GM12891 (cell line): ENCODE measurements at regions not wholly inside any gene's neighbourhood (a gene's known extent, or its start where the extent isn't known, plus 50 kb on each side); places are given as distances from the start of the nearest gene placed in this dataset.

Experiments used
- DNase-seq: peaks from one replicate; pipeline ENCODE4 v3.0.0; 2011; ENCODE audit warnings: low spot score; ENCODE audit not compliant: insufficient read length
- FAIRE-seq: peaks from 2 replicates; lab custom pipeline; 2011; peaks lifted over from hg19 to GRCh38; lab: Jason Lieb, UNC
- PAX5 ChIP-seq: IDR thresholded peaks from 2 replicates; pipeline ENCODE4 v1.6.1; 2011; ENCODE audit warnings: low read length, moderate library complexity, mild to moderate bottlenecking; ENCODE audit not compliant: insufficient read depth, severe bottlenecking
- POLR2A ChIP-seq: IDR thresholded peaks from 2 replicates; pipeline ENCODE4 v1.6.1; 2011; ENCODE audit warnings: low read depth, low read length, control low read depth
- POLR2AphosphoS5 ChIP-seq: IDR thresholded peaks from 2 replicates; pipeline ENCODE4 v1.6.1; 2011; ENCODE audit warnings: low read depth, low read length, control low read depth
- POU2F2 ChIP-seq: IDR thresholded peaks from 2 replicates; pipeline ENCODE4 v1.6.1; 2011; ENCODE audit warnings: low read depth, mild to moderate bottlenecking, control low read depth, low read length, moderate library complexity
- SPI1 ChIP-seq: IDR thresholded peaks from 2 replicates; pipeline ENCODE4 v1.6.1; 2011; ENCODE audit warnings: low read depth, low read length, control low read depth
- TAF1 ChIP-seq: IDR thresholded peaks from 2 replicates; pipeline ENCODE4 v1.6.1; 2011; ENCODE audit warnings: low read depth, low read length, control low read depth

DNA sequence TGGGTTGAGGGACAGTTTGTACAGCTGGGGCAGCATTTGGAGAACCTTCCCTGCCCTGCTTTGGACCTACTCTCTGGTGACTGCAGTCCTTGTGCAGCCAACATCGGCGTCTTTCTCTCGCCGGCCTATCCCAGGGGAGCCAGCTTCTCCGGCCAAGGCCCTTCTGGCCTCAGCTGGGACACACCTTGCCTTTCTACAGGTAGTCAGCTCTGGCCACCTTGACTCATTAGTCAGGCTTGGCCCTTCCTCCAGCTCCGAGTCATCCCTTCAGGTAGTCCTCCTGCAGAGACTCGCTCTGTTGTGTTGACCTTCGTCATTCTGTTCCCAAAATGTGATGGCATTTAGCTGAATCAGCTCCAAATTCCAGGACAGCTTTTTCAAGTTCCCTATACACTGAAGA is 145.0 kb upstream of the CHST15 start:
- DNase-seq, result no peak
- TF ChIP-seq TAF1 (no peak), POLR2A (no peak), POLR2AphosphoS5 (no peak)
- no peak for FAIRE-seq

GRCh38 chr10:124237282-124237961 is 144.0 kb upstream of the CHST15 start:
- DNase-seq (no peak), FAIRE-seq (no peak)
- TF ChIP-seq POU2F2 (no peak), POLR2AphosphoS5 (no peak), PAX5 (no peak), SPI1 (no peak), POLR2A (no peak), TAF1 (no peak)

- TF ChIP-seq SPI1, result no peak
- TF ChIP-seq POLR2A, result no peak
- no peak for TF ChIP-seq POLR2AphosphoS5
- TF ChIP-seq POU2F2, result no peak
- TF ChIP-seq PAX5, result no peak
- DNase-seq (no peak), FAIRE-seq (no peak)
These were observed 143.4 kb upstream of the CHST15 start for GRCh38 chr10:124236816-124237215.

GRCh38 chr10:124236136-124236535 is 142.7 kb upstream of the CHST15 start:
- no peak for FAIRE-seq
- TF ChIP-seq POLR2AphosphoS5, result no peak
- TF ChIP-seq PAX5, result no peak

GRCh38 chr10:124235232-124235631 is 141.8 kb upstream of the CHST15 start:
- DNase-seq (no peak), FAIRE-seq (no peak)
- TF ChIP-seq PAX5 (no peak), POLR2AphosphoS5 (no peak), TAF1 (no peak), SPI1 (no peak), POU2F2 (no peak), POLR2A (no peak)

More at GRCh38 chr10:124236136-124236535, 142.7 kb upstream of the CHST15 start:
- no peak for DNase-seq

- DNase-seq, result no peak
These were observed 140.2 kb upstream of the CHST15 start for GRCh38 chr10:124233546-124234138.

DNA sequence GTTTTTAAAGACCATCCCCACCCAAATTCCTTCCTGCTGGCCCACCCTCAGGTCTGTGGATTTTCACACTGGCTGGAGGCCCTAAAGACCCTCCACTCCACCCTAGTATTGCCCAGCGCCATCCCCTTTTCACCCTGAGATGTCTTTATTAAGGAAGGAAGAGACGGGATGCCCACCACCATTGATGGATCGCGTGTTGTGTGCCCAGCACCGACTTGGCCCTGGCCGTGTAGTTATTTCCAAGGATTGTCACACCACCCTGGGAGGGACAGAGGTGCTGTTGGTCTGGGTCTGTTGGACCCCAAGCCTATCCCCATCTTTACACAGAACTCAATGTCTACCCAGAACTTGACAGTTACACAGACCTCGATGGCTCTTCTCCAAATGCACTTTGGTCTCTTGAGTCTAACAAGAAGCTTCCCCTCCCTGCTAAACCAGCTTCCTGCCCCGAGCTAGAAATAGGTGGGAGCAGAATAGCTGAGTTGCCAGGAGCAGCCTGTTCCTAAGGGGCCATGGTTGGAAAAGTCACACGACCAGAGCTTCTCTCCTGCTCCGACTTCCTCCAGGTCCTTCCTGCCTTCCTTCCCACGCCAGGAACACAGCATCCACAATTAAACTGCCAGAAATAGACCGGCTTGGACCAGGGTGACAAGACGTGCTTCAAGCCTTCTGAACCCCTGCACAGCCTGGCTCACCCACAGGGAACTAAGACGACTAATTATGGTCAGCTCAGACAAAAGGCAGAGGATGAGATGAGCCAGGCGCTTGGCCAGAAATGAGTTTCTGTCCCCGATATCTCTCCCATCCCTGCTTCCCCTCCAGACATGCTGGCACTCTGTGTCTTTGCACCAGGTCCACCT is 139.5 kb upstream of the CHST15 start:
- DNase-seq (no peak), FAIRE-seq (no peak)
- TF ChIP-seq SPI1 (no peak), POLR2A (no peak), POU2F2 (no peak), POLR2AphosphoS5 (no peak), TAF1 (no peak), PAX5 (no peak)

More at GRCh38 chr10:124233546-124234138, 140.2 kb upstream of the CHST15 start:
- FAIRE-seq, result no peak
- no peak for TF ChIP-seq SPI1
- TF ChIP-seq TAF1, result no peak
- no peak for TF ChIP-seq PAX5
- TF ChIP-seq POLR2A, result no peak
- TF ChIP-seq POLR2AphosphoS5, result no peak
- TF ChIP-seq POU2F2, result no peak

DNA sequence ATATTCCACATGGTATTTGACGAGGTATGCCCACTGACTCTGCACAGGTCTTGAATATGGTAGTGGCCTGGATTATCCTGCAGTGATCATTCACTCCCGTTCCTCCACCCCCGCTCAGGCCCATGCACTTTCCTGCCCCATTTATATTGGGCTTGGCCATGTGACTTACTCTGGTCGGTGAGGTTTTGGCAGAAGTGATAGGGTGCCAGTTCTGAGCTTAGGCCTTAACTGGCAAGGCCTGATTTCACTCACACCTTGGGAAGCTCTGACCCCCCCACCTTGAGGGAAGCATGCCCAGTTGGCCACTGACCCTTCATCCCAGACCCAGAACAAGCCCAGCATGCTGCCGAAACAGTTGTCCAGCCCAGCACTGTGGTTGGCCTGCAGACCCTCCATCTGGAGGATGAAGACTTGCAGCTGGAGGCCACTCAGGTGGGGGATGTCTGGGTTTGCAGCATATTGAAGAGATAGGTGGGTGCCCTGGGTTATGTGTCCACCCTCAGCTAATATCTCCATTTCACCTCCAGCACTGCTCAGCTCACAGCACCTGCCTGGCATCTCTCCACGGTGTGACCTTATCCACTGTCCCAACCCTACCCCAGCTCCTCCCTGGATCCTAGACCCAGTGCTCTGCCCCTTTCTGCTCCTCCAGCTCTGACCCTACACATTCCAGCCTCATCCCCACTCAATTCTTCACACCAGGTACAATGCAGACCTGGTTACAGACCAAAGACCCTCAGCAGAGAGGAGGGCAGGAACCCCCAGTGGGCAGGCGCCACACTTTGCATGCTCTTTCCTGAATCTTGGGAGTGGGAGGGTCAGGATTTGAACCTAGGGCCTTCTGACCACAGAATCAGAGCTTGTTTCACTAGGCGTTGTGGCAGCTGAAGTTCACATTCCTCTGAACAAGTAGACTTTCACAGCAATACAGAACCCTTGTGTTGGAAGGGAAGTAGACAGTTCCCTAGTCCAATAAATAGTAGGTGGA is 138.1 kb upstream of the CHST15 start:
- no peak for DNase-seq
- no peak for FAIRE-seq

DNA sequence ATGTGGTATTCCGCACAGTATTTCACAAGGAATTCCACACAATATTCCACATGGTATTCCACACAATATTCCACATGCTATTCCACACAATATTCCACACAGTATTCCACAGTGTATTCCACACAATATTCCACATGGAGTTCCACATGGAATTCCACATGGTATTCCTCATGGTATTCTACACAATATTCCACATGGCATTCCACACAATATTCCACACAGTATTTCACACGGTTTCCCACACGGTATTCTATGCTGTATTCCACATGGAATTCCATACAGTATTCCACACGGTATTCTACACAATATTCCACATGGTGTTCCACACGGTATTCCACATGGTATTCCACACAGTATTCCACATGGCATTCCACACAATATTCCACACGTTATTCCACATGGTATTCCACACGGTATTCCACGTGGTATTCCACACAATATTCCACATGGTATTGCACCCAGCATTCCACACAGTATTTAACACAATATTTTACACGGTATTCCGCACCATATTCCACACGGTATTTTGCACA is 137.3 kb upstream of the CHST15 start:
- peak; percentile 87 for FAIRE-seq
- TF ChIP-seq POLR2AphosphoS5 (no peak), POU2F2 (no peak), TAF1 (no peak), PAX5 (no peak), SPI1 (no peak), POLR2A (no peak)

More for the DNA sequence above, 138.1 kb upstream of the CHST15 start:
- no peak for TF ChIP-seq TAF1
- no peak for TF ChIP-seq SPI1
- TF ChIP-seq POLR2AphosphoS5, result no peak
- no peak for TF ChIP-seq PAX5
- TF ChIP-seq POLR2A, result no peak
- no peak for TF ChIP-seq POU2F2

More for the DNA sequence above, 137.3 kb upstream of the CHST15 start:
- DNase-seq, result no peak
